Liver (tissue), 8 donors: ENCODE measurements at regions not wholly inside any gene's neighbourhood (a gene's known extent, or its start where the extent isn't known, plus 50 kb on each side); places are given as distances from the start of the nearest gene placed in this dataset.

Source experiments
- DNase-seq: peaks from one replicate; pipeline ENCODE4 v3.0.0-alpha.2; 2017; ENCODE audit warnings: low spot score
- H3K27ac ChIP-seq, 2 donors: one replicate each; pipeline ENCODE4 v1.7.0; 2013; ENCODE audit warnings: inconsistent platforms in 2 of 2, low read length in 2 of 2, control low read depth in 1 of 2, low read depth in 1 of 2, mild to moderate bottlenecking in 1 of 2
- H3K27me3 ChIP-seq, 4 donors: one replicate each; pipeline versions ENCODE4 v1.6.1 to v1.7.0; 2013; ENCODE audit warnings: low read length in 3 of 4, inconsistent platforms in 1 of 4, mild to moderate bottlenecking in 1 of 4, moderate library complexity in 1 of 4; ENCODE audit not compliant: control insufficient read depth in 4 of 4, insufficient read depth in 4 of 4
- H3K36me3 ChIP-seq, 4 donors: one replicate each; pipeline versions ENCODE4 v1.6.1 to v1.7.0; 2013; ENCODE audit warnings: low read length in 3 of 4, mild to moderate bottlenecking in 3 of 4, low read depth in 1 of 4, moderate library complexity in 1 of 4; ENCODE audit not compliant: control insufficient read depth in 4 of 4, insufficient read depth in 3 of 4
- H3K4me1 ChIP-seq, 4 donors: one replicate each; pipeline versions ENCODE4 v1.6.1 to v1.7.0; 2013; ENCODE audit warnings: low read length in 3 of 4, mild to moderate bottlenecking in 3 of 4, moderate library complexity in 1 of 4; ENCODE audit not compliant: control insufficient read depth in 4 of 4, insufficient read depth in 4 of 4
- H3K4me3 ChIP-seq, 3 donors: one replicate each; pipeline versions ENCODE4 v1.6.1 to v1.7.0; 2013; ENCODE audit warnings: low read length in 3 of 3, control low read depth in 1 of 3, low read depth in 1 of 3, mild to moderate bottlenecking in 1 of 3
- H3K9ac ChIP-seq, 2 donors: one replicate each; pipeline ENCODE4 v1.7.0; 2013; ENCODE audit warnings: low read length in 2 of 2, mild to moderate bottlenecking in 2 of 2, moderate library complexity in 2 of 2, control low read depth in 1 of 2, low read depth in 1 of 2
- H3K9me3 ChIP-seq, 4 donors: one replicate each; pipeline versions ENCODE4 v1.6.1 to v1.7.0; 2013; ENCODE audit warnings: low read length in 3 of 4; ENCODE audit not compliant: control insufficient read depth in 4 of 4
- ATF3 ChIP-seq: IDR thresholded peaks from 2 replicates; pipeline ENCODE4 v1.6.1; 2016; ENCODE audit warnings: antibody characterized with exemption
- CTCF ChIP-seq: fragments of 150-350 bp; IDR thresholded peaks from 2 replicates; pipeline ENCODE4 v1.5.1; 2017; ENCODE audit warnings: improper control_type of control experiment, low read depth, low read length; ENCODE audit not compliant: missing input control
- EGR1 ChIP-seq, 2 donors: IDR thresholded peaks; 2 replicates each; pipeline ENCODE4 v1.6.1; 2016 to 2018; ENCODE audit warnings: antibody characterized with exemption in 2 of 2, low read depth in 2 of 2
- FOXA1 ChIP-seq: IDR thresholded peaks from 2 replicates; pipeline ENCODE4 v1.6.1; 2016; ENCODE audit warnings: antibody characterized with exemption
- FOXA2 ChIP-seq: IDR thresholded peaks from 2 replicates; pipeline ENCODE4 v1.6.1; 2016; ENCODE audit warnings: antibody characterized with exemption
- GABPA ChIP-seq, 2 donors: IDR thresholded peaks in 1 of 2; conservative IDR thresholded peaks in 1 of 2; 2 replicates each; pipeline ENCODE4 v1.6.1; 2016; ENCODE audit warnings: antibody characterized with exemption in 2 of 2, mild to moderate bottlenecking in 1 of 2, moderate library complexity in 1 of 2
- HNF4A ChIP-seq, 2 donors: conservative IDR thresholded peaks; 2 replicates each; pipeline ENCODE4 v1.6.1; 2016; ENCODE audit warnings: antibody characterized with exemption in 2 of 2, mild to moderate bottlenecking in 2 of 2
- HNF4G ChIP-seq: IDR thresholded peaks from 2 replicates; pipeline ENCODE4 v1.6.1; 2016; ENCODE audit warnings: antibody characterized with exemption
- JUND ChIP-seq, 2 donors: IDR thresholded peaks; 2 replicates each; pipeline ENCODE4 v1.6.1; 2016; ENCODE audit warnings: antibody characterized with exemption in 2 of 2
- MAX ChIP-seq: IDR thresholded peaks from 2 replicates; pipeline ENCODE4 v1.6.1; 2016; ENCODE audit warnings: antibody characterized with exemption
- NR2F2 ChIP-seq: IDR thresholded peaks from 2 replicates; pipeline ENCODE4 v1.6.1; 2016; ENCODE audit warnings: antibody characterized with exemption
- RAD21 ChIP-seq, 2 donors: IDR thresholded peaks; 2 replicates each; pipeline ENCODE4 v1.6.1; 2016; ENCODE audit warnings: antibody characterized with exemption in 2 of 2, mild to moderate bottlenecking in 2 of 2
- REST ChIP-seq: IDR thresholded peaks from 2 replicates; pipeline ENCODE4 v1.6.1; 2016; ENCODE audit warnings: antibody characterized with exemption, mild to moderate bottlenecking
- RXRA ChIP-seq, 2 donors: IDR thresholded peaks; 2 replicates each; pipeline ENCODE4 v1.6.1; 2017 to 2018; ENCODE audit warnings: antibody characterized with exemption in 2 of 2, mild to moderate bottlenecking in 1 of 2
- TAF1 ChIP-seq: conservative IDR thresholded peaks from 2 replicates; pipeline ENCODE4 v1.6.1; 2016; ENCODE audit warnings: antibody characterized with exemption, mild to moderate bottlenecking
- YY1 ChIP-seq: IDR thresholded peaks from 2 replicates; pipeline ENCODE4 v1.6.1; 2016; ENCODE audit warnings: antibody characterized with exemption, mild to moderate bottlenecking
- ZBTB33 ChIP-seq: IDR thresholded peaks from 2 replicates; pipeline ENCODE4 v1.6.1; 2016; ENCODE audit warnings: antibody characterized with exemption
- WGBS: extraction: QIAGEN DNeasy Blood & Tissue Kit; methylation state at CpG from one replicate; pipeline ENCODE4 v1.1.7; 2013; 5-methylcytosine and 5-hydroxymethylcytosine counted together
- donor health status: healthy.
- donor health status: healthy.
- donor health status: healthy.
- donor health status: healthy.
- donor health status: healthy.

GRCh38 chr5:110342683-110343082 is 383.8 kb downstream of the TMEM232 start:
- H3K27me3 ChIP-seq, result no peaks in the 10 kb centered on the region
- H3K27ac ChIP-seq, result no peak overlapping the region
- H3K4me3 ChIP-seq, result no peak overlapping the region
- no peak for DNase-seq
- H3K4me1 ChIP-seq, result peaks cover 2 to 20% (median 16%) of the 10 kb centered on the region in 4 donors
- H3K9ac ChIP-seq, result no peak overlapping the region
- no peak for TF ChIP-seq HNF4A (conservative IDR thresholded peaks at IDR 0.05)
- TF ChIP-seq YY1, result no peak
- no peak for TF ChIP-seq RXRA (IDR thresholded peaks at IDR 0.05)
- no peak for TF ChIP-seq MAX
- no peak for TF ChIP-seq GABPA (IDR thresholded peaks at IDR 0.05 in 1 of 2, conservative IDR thresholded peaks at IDR 0.05 in 1 of 2)
- TF ChIP-seq ZBTB33, result no peak
- TF ChIP-seq HNF4G, result no peak
- no peak for TF ChIP-seq FOXA1
- TF ChIP-seq REST, result no peak
- no peak for TF ChIP-seq FOXA2
- TF ChIP-seq RAD21 (IDR thresholded peaks at IDR 0.05), result no peak
- no peak for TF ChIP-seq ATF3
- no peak for TF ChIP-seq CTCF
- H3K9me3 ChIP-seq, result no peaks in the 10 kb centered on the region
- 54% methylated on average over 1 of the region's 1 CpG for WGBS
- no peaks in the 10 kb centered on the region for H3K36me3 ChIP-seq

GRCh38 chr5:110343616-110344015 is 382.9 kb downstream of the TMEM232 start:
- no peaks in the 10 kb centered on the region for H3K36me3 ChIP-seq
- H3K9ac ChIP-seq, result no peak overlapping the region
- no peak overlapping the region for H3K4me3 ChIP-seq
- no peak for DNase-seq
- 88% methylated on average over 1 of the region's 1 CpG for WGBS
- H3K27ac ChIP-seq, result no peak overlapping the region
- H3K27me3 ChIP-seq, result no peaks in the 10 kb centered on the region
- H3K4me1 ChIP-seq, result peaks cover 3 to 21% (median 16%) of the 10 kb centered on the region in 4 donors
- no peaks in the 10 kb centered on the region for H3K9me3 ChIP-seq
- no peak for TF ChIP-seq JUND (IDR thresholded peaks at IDR 0.05)
- no peak for TF ChIP-seq MAX
- TF ChIP-seq GABPA (IDR thresholded peaks at IDR 0.05 in 1 of 2, conservative IDR thresholded peaks at IDR 0.05 in 1 of 2), result no peak
- no peak for TF ChIP-seq REST
- TF ChIP-seq EGR1 (IDR thresholded peaks at IDR 0.05; ENCODE audit: low read depth in 2 of 2), result no peak
- TF ChIP-seq YY1, result no peak
- no peak for TF ChIP-seq RXRA (IDR thresholded peaks at IDR 0.05)
- no peak for TF ChIP-seq HNF4G
- TF ChIP-seq HNF4A (conservative IDR thresholded peaks at IDR 0.05), result no peak
- no peak for TF ChIP-seq ZBTB33
- TF ChIP-seq ATF3, result no peak
- TF ChIP-seq RAD21 (IDR thresholded peaks at IDR 0.05), result no peak
- TF ChIP-seq FOXA1, result no peak
- no peak for TF ChIP-seq NR2F2
- no peak for TF ChIP-seq TAF1
